ENCODE measurements at regions not wholly inside any gene's neighbourhood (a gene's known extent, or its start where the extent isn't known, plus 50 kb on each side); places are given as distances from the start of the nearest gene placed in this dataset.

- Histone ChIP-seq H3K9me1 (replicated peaks; ENCODE audit: control insufficient read depth, extremely low read depth, insufficient read depth, low read length) (no peaks in the 10 kb centered on the region), H3K4me3 (replicated peaks in 1 of 3; ENCODE audit: insufficient read depth in 1 of 3, low read depth in 1 of 3, low read length in 3 of 3) (no peak overlapping the region), H3K9ac (replicated peaks; ENCODE audit: extremely low read depth, insufficient read depth, low read length) (no peak overlapping the region), H3K4me2 (ENCODE audit: insufficient read depth, low read length) (no peak overlapping the region), H3K9me3 (replicated peaks; ENCODE audit: control insufficient read depth, insufficient read depth, low read length) (no peaks in the 10 kb centered on the region), H3K36me3 (ENCODE audit: control insufficient read depth in 2 of 2, extremely low read depth in 1 of 2, insufficient read depth in 2 of 2, low read length in 2 of 2) (no peaks in the 10 kb centered on the region), H2AFZ (ENCODE audit: low read depth, low read length) (no peak overlapping the region), H3K4me1 (ENCODE audit: control insufficient read depth, extremely low read depth, insufficient read depth, low read length) (no peaks in the 10 kb centered on the region), H3K79me2 (ENCODE audit: control insufficient read depth, insufficient read depth, low read length) (no peaks in the 10 kb centered on the region), H3K27me3 (ENCODE audit: control insufficient read depth in 2 of 2, insufficient read depth in 2 of 2, low read length in 2 of 2) (peaks cover 0 to 3% of the 10 kb centered on the region in 2 experiments), H3K27ac (ENCODE audit: insufficient read depth, low read depth, low read length) (no peak overlapping the region), H4K20me1 (replicated peaks; ENCODE audit: control insufficient read depth, extremely low read depth, insufficient read depth, low read length) (no peaks in the 10 kb centered on the region)
- ChIA-PET CTCF (interaction anchor here (0.6 kb wide), 2 partner anchors 659 to 930 kb away, joined by 3 read pairs; no protein-coding TSS in a partner anchor), POLR2A (interaction anchor here (0.6 kb wide), 1 partner anchor 696 kb away, joined by 3 read pairs; no protein-coding TSS in a partner anchor)
- no peak for DNase-seq (ENCODE audit: low read depth, low spot score)
- no TSS peak for BruUV-seq (replicated peaks)
- dilution Hi-C loops (cut with MboI; ENCODE audit: extremely low pct_ligation_motif_present, low sequenced_read_pairs) (no loop called here), intact Hi-C loops (cut with micrococcal nuclease) (no loop called here)
- FAIRE-seq, result no peak
- no peak for TF ChIP-seq JUN (IDR thresholded peaks at IDR 0.05; ENCODE audit: borderline replicate concordance, insufficient read depth, insufficient read length, low read depth)
These were observed 115.8 kb downstream of the CAPZA3 start for GRCh38 chr12:18853570-18854366.

- Histone ChIP-seq H3K27ac (ENCODE audit: insufficient read depth, low read depth, low read length) (no peak overlapping the region), H3K36me3 (ENCODE audit: control insufficient read depth in 2 of 2, extremely low read depth in 1 of 2, insufficient read depth in 2 of 2, low read length in 2 of 2) (no peaks in the 10 kb centered on the region), H3K4me3 (replicated peaks in 1 of 3; ENCODE audit: insufficient read depth in 1 of 3, low read depth in 1 of 3, low read length in 3 of 3) (no peak overlapping the region), H3K4me2 (ENCODE audit: insufficient read depth, low read length) (no peak overlapping the region), H3K9me3 (replicated peaks; ENCODE audit: control insufficient read depth, insufficient read depth, low read length) (no peaks in the 10 kb centered on the region), H4K20me1 (replicated peaks; ENCODE audit: control insufficient read depth, extremely low read depth, insufficient read depth, low read length) (no peaks in the 10 kb centered on the region), H3K27me3 (ENCODE audit: control insufficient read depth in 2 of 2, insufficient read depth in 2 of 2, low read length in 2 of 2) (peaks cover 2 to 3% of the 10 kb centered on the region in 2 experiments), H2AFZ (ENCODE audit: low read depth, low read length) (no peak overlapping the region), H3K9me1 (replicated peaks; ENCODE audit: control insufficient read depth, extremely low read depth, insufficient read depth, low read length) (no peaks in the 10 kb centered on the region), H3K4me1 (ENCODE audit: control insufficient read depth, extremely low read depth, insufficient read depth, low read length) (no peaks in the 10 kb centered on the region), H3K79me2 (ENCODE audit: control insufficient read depth, insufficient read depth, low read length) (no peaks in the 10 kb centered on the region), H3K9ac (replicated peaks; ENCODE audit: extremely low read depth, insufficient read depth, low read length) (no peak overlapping the region)
- no TSS peak for BruUV-seq (replicated peaks)
- ChIA-PET CTCF (no interaction called here), POLR2A (no interaction called here)
- TF ChIP-seq GATA2 (IDR thresholded peaks at IDR 0.05; ENCODE audit: insufficient read depth, insufficient read length, low read depth, low read length) (no peak), CTCF (IDR thresholded peaks at IDR 0.05; ENCODE audit: extremely low read depth in 1 of 2, insufficient read depth in 1 of 2, low read depth in 1 of 2, low read length in 2 of 2) (no peak), POLR2AphosphoS5 (IDR thresholded peaks at IDR 0.05; ENCODE audit: insufficient read depth, low read depth, low read length) (no peak), MYC (IDR thresholded peaks at IDR 0.05; ENCODE audit: low read depth, low read length) (no peak), EZH2 (IDR thresholded peaks at IDR 0.05; ENCODE audit: borderline replicate concordance, low read depth, low read length, severe bottlenecking) (no peak), FOS (IDR thresholded peaks at IDR 0.05; ENCODE audit: borderline replicate concordance, insufficient read depth, low read length) (no peak), POLR2A (IDR thresholded peaks at IDR 0.05; ENCODE audit: low read depth, low read length) (no peak), MAX (IDR thresholded peaks at IDR 0.05; ENCODE audit: insufficient read depth, insufficient read length) (no peak), JUN (IDR thresholded peaks at IDR 0.05; ENCODE audit: borderline replicate concordance, insufficient read depth, insufficient read length, low read depth) (no peak)
- intact Hi-C loops (cut with micrococcal nuclease) (no loop called here), dilution Hi-C loops (cut with MboI; ENCODE audit: extremely low pct_ligation_motif_present, low sequenced_read_pairs) (no loop called here)
- FAIRE-seq (no peak), DNase-seq (ENCODE audit: low read depth, low spot score) (no peak)
These were observed 119.7 kb downstream of the CAPZA3 start for GRCh38 chr12:18857656-18858055.
